Fibroblast of lung (primary cell): ENCODE measurements at regions not wholly inside any gene's neighbourhood (a gene's known extent, or its start where the extent isn't known, plus 50 kb on each side); places are given as distances from the start of the nearest gene placed in this dataset.
"Not testable (repeated sequence)": the region's sequence is repeated elsewhere in the genome, so short reads cannot be mapped to it uniquely, and the experiment has no call there.

Experiments
- EZH2 ChIP-seq: IDR thresholded peaks from 2 replicates; pipeline ENCODE4 v1.5.1; 2012; ENCODE audit warnings: low read length, control low read depth, mild to moderate bottlenecking; ENCODE audit errors: missing control alignments
- TF ChIP-seq, protein P1 (sequence below), 2 donors: IDR thresholded peaks in 1 of 2; conservative IDR thresholded peaks in 1 of 2; 1 replicate in 1 of 2; 2 replicates in 1 of 2; pipeline ENCODE4 v1.5.1; 2011 to 2012; ENCODE audit warnings: low read length in 2 of 2, control low read depth in 1 of 2, inconsistent platforms in 1 of 2, low read depth in 1 of 2, mild to moderate bottlenecking in 1 of 2

GRCh38 chr2:7178996-7179395, 261.8 kb downstream of the RNF144A start:
- TF ChIP-seq, protein P1, sequence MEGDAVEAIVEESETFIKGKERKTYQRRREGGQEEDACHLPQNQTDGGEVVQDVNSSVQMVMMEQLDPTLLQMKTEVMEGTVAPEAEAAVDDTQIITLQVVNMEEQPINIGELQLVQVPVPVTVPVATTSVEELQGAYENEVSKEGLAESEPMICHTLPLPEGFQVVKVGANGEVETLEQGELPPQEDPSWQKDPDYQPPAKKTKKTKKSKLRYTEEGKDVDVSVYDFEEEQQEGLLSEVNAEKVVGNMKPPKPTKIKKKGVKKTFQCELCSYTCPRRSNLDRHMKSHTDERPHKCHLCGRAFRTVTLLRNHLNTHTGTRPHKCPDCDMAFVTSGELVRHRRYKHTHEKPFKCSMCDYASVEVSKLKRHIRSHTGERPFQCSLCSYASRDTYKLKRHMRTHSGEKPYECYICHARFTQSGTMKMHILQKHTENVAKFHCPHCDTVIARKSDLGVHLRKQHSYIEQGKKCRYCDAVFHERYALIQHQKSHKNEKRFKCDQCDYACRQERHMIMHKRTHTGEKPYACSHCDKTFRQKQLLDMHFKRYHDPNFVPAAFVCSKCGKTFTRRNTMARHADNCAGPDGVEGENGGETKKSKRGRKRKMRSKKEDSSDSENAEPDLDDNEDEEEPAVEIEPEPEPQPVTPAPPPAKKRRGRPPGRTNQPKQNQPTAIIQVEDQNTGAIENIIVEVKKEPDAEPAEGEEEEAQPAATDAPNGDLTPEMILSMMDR (conservative IDR thresholded peaks at IDR 0.05 in 1 of 2, IDR thresholded peaks at IDR 0.05 in 1 of 2; ENCODE audit: low read depth in 1 of 2, low read length in 2 of 2) = not testable (repeated sequence)
- TF ChIP-seq EZH2 = not testable (repeated sequence)
